H1 (cell line): ENCODE measurements at regions not wholly inside any gene's neighbourhood (a gene's known extent, or its start where the extent isn't known, plus 50 kb on each side); places are given as distances from the start of the nearest gene placed in this dataset.

Experiments used
- KDM4A ChIP-seq: IDR thresholded peaks from one replicate; pipeline ENCODE4 v1.7.1; 2012; ENCODE audit warnings: low read depth, mild to moderate bottlenecking, moderate library complexity, low read length, inconsistent platforms; ENCODE audit not compliant: severe bottlenecking
- PHF8 ChIP-seq: fragments of 200-600 bp; sonication (generic); conservative IDR thresholded peaks from 2 replicates; pipeline ENCODE4 v1.7.1; 2012; ENCODE audit warnings: low read depth, mild to moderate bottlenecking, inconsistent platforms, low read length, moderate library complexity
- RAD21 ChIP-seq, 2 experiments: IDR thresholded peaks in 1 of 2; conservative IDR thresholded peaks in 1 of 2; 2 replicates each; pipeline ENCODE4 v1.6.1; 2011; ENCODE audit warnings: low read depth in 2 of 2, low read length in 2 of 2, improper control_type of control experiment in 1 of 2, inconsistent platforms in 1 of 2, mild to moderate bottlenecking in 1 of 2, moderate library complexity in 1 of 2
- TF ChIP-seq, protein P1 (sequence below): IDR thresholded peaks from 2 replicates; pipeline ENCODE4 v1.6.1; 2012; ENCODE audit warnings: inconsistent platforms

DNA sequence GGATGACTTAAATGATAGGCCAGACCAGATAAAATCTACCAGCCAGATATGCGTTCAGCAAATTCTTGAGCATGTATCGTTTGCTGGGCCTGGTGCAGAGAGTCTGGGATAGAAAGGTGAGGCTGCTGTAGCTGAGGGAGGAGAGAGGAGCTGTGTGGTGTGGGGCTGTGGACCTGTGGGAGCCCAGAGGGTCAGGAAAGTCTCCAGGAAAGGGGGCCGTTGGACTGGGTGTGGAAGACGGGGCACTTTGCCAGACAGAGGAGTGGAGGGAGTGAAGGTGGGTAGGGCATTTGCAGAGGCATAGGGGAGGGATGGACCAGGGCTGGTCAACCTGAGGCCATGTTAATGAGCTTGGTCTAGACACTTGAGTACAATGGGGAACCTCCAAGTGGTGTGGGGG, 124.7 kb upstream of the UNC5B start (continued):
- TF ChIP-seq PHF8 (no peak), RAD21 (IDR thresholded peaks at IDR 0.05 in 1 of 2, conservative IDR thresholded peaks at IDR 0.05 in 1 of 2; ENCODE audit: low read depth in 2 of 2, low read length in 2 of 2) (no peak), KDM4A (no peak)
- TF ChIP-seq, protein P1, sequence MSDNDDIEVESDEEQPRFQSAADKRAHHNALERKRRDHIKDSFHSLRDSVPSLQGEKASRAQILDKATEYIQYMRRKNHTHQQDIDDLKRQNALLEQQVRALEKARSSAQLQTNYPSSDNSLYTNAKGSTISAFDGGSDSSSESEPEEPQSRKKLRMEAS, result no peak
